PFSK-1 (cell line): ENCODE measurements at regions not wholly inside any gene's neighbourhood (a gene's known extent, or its start where the extent isn't known, plus 50 kb on each side); places are given as distances from the start of the nearest gene placed in this dataset.

Experiments used
- FOXP2 ChIP-seq: optimal IDR thresholded peaks from 2 replicates; pipeline ENCODE3; 2011; ENCODE audit warnings: borderline replicate concordance, control low read depth, inconsistent platforms; ENCODE audit not compliant: insufficient read depth; ENCODE audit errors: extremely low read length, extremely low read depth
- POLR2AphosphoS5 ChIP-seq: IDR thresholded peaks from 2 replicates; pipeline ENCODE4 v1.6.1; 2012; ENCODE audit warnings: low read depth, mild to moderate bottlenecking, control low read depth, low read length, moderate library complexity
- REST ChIP-seq, 2 experiments: IDR thresholded peaks; 2 replicates each; pipeline versions ENCODE4 v1.6.1 to v1.8.0; 2011 to 2012; ENCODE audit warnings: low read depth in 2 of 2, low read length in 2 of 2, control low read depth in 1 of 2, inconsistent platforms in 1 of 2, mild to moderate bottlenecking in 1 of 2, moderate library complexity in 1 of 2; ENCODE audit not compliant: insufficient read depth in 1 of 2
- SIN3A ChIP-seq: IDR thresholded peaks from 2 replicates; pipeline ENCODE4 v1.6.1; 2012; ENCODE audit warnings: mild to moderate bottlenecking, low read length, moderate library complexity, borderline replicate concordance; ENCODE audit not compliant: insufficient read depth
- TAF1 ChIP-seq: IDR thresholded peaks from 2 replicates; pipeline ENCODE4 v1.6.1; 2012; ENCODE audit warnings: low read length, control low read depth, borderline replicate concordance; ENCODE audit not compliant: insufficient read depth

GRCh38 chr10:4006051-4006450 is 221.0 kb upstream of the KLF6 start:
- TF ChIP-seq POLR2AphosphoS5 (no peak), SIN3A (no peak), REST (IDR thresholded peaks at IDR 0.05; ENCODE audit: insufficient read depth in 1 of 2, low read depth in 2 of 2, low read length in 2 of 2) (no peak), FOXP2 (no peak), TAF1 (no peak)

- TF ChIP-seq TAF1, result no peak
- TF ChIP-seq POLR2AphosphoS5, result no peak
- TF ChIP-seq FOXP2, result no peak
- no peak for TF ChIP-seq SIN3A
- TF ChIP-seq REST (IDR thresholded peaks at IDR 0.05; ENCODE audit: insufficient read depth in 1 of 2, low read depth in 2 of 2, low read length in 2 of 2), result no peak
Measured at GRCh38 chr10:4004990-4005389, 220.0 kb upstream of the KLF6 start.

- TF ChIP-seq FOXP2, result no peak
- TF ChIP-seq REST (IDR thresholded peaks at IDR 0.05; ENCODE audit: insufficient read depth in 1 of 2, low read depth in 2 of 2, low read length in 2 of 2), result no peak
- no peak for TF ChIP-seq TAF1
- TF ChIP-seq SIN3A, result no peak
- no peak for TF ChIP-seq POLR2AphosphoS5
Measured at GRCh38 chr10:4004144-4004543, 219.1 kb upstream of the KLF6 start.

- TF ChIP-seq POLR2AphosphoS5 (no peak), SIN3A (no peak), FOXP2 (no peak), TAF1 (no peak), REST (IDR thresholded peaks at IDR 0.05; ENCODE audit: insufficient read depth in 1 of 2, low read depth in 2 of 2, low read length in 2 of 2) (no peak)
Measured at GRCh38 chr10:4003348-4003973, 218.5 kb upstream of the KLF6 start.

GRCh38 chr10:4001811-4002210 is 216.8 kb upstream of the KLF6 start:
- TF ChIP-seq TAF1, result no peak
- no peak for TF ChIP-seq POLR2AphosphoS5
- TF ChIP-seq FOXP2, result no peak
